ENCODE measurements at regions not wholly inside any gene's neighbourhood (a gene's known extent, or its start where the extent isn't known, plus 50 kb on each side); places are given as distances from the start of the nearest gene placed in this dataset.

DNA sequence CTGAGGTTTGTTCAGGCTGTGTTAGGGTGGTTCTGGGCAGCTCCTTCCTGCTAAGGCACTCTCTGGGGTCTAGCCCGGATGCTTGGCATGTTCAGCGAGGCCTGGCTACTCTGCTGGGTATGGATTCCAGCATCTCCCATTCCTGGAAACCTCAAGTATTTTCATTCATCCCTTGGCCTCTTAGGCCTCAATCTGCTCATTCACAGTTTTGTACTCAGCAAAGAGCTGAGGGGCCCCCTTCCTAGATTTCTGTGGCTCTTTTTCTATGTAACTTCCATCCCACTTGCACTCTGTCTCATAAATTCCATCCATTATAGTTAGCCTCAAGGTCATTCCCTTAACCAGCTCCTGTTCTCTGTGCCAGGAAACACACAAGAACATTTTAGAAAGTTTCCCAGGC is 798.8 kb upstream of the HS6ST1 start:
- TF ChIP-seq, protein P1, sequence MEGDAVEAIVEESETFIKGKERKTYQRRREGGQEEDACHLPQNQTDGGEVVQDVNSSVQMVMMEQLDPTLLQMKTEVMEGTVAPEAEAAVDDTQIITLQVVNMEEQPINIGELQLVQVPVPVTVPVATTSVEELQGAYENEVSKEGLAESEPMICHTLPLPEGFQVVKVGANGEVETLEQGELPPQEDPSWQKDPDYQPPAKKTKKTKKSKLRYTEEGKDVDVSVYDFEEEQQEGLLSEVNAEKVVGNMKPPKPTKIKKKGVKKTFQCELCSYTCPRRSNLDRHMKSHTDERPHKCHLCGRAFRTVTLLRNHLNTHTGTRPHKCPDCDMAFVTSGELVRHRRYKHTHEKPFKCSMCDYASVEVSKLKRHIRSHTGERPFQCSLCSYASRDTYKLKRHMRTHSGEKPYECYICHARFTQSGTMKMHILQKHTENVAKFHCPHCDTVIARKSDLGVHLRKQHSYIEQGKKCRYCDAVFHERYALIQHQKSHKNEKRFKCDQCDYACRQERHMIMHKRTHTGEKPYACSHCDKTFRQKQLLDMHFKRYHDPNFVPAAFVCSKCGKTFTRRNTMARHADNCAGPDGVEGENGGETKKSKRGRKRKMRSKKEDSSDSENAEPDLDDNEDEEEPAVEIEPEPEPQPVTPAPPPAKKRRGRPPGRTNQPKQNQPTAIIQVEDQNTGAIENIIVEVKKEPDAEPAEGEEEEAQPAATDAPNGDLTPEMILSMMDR (IDR thresholded peaks at IDR 0.05) = no peak
- TF ChIP-seq EP300 (IDR thresholded peaks at IDR 0.05) (no peak), POLR2A (IDR thresholded peaks at IDR 0.05) (no peak)

Data from ovary (tissue), 3 donors.